K562 (cell line): ENCODE measurements at regions not wholly inside any gene's neighbourhood (a gene's known extent, or its start where the extent isn't known, plus 50 kb on each side); places are given as distances from the start of the nearest gene placed in this dataset.

Experiments
- ATAC-seq: fragments of 200-7000 bp; cut with Tn5 transposase; 3 replicates; pipeline ENCODE4 v1.9.1; 2020; ENCODE audit warnings: moderate library complexity
- BruUV-seq: library from RNA; stranded (reverse); fragments of 400-500 nt; replicated peaks from 2 replicates; lab custom pipeline; 2021; lab: Mats Ljungman, UMichigan
- CTCF ChIA-PET: fragments of 300-600 bp; formaldehyde crosslinking; extraction: SDS; loops from one replicate; lab custom pipeline; 2021; ENCODE audit warnings: low intra/inter-chr PET ratio; lab: Yijun Ruan, JAX
- POLR2A ChIA-PET: fragments of 300-600, 350-650 bp; sonication (Branson Sonifier 250); formaldehyde crosslinking; extraction: SDS; loops from one replicate; lab custom pipeline; 2021; ENCODE audit warnings: antibody characterized with exemption, inconsistent platforms; lab: Yijun Ruan, JAX
- DNase-seq, 4 experiments: peaks; one replicate each; pipeline versions ENCODE4 v3.0.0 to v3.0.0-alpha.2; 2011 to 2018; ENCODE audit warnings: low spot score in 3 of 4, mixed read lengths in 3 of 4; ENCODE audit errors: extremely low read depth in 1 of 4
- FAIRE-seq: peaks from 2 replicates; lab custom pipeline; 2011; peaks lifted over from hg19 to GRCh38; lab: Jason Lieb, UNC
- H2AFZ ChIP-seq: 2 replicates; pipeline ENCODE4 v1.6.0; 2011; ENCODE audit warnings: low read depth, low read length, control low read depth, inconsistent platforms
- H3K27ac ChIP-seq: fragments of 200-600 bp; 3 replicates; pipeline ENCODE4 v1.8.0; 2011; ENCODE audit warnings: low read depth, mild to moderate bottlenecking, control low read depth, inconsistent platforms, low read length, moderate library complexity, mixed read lengths; ENCODE audit errors: extremely low read depth
- H3K27me3 ChIP-seq, 2 experiments: fragments of 300-600 bp in 1 of 2; 2 replicates in 1 of 2; 3 replicates in 1 of 2; pipeline versions ENCODE4 v1.6.0 to v1.8.0; 2011; ENCODE audit warnings: inconsistent platforms in 2 of 2, low read length in 2 of 2, mild to moderate bottlenecking in 1 of 2, mixed read lengths in 1 of 2, moderate library complexity in 1 of 2; ENCODE audit not compliant: control insufficient read depth in 2 of 2, insufficient read depth in 2 of 2
- H3K36me3 ChIP-seq: fragments of 300-600 bp; 3 replicates; pipeline ENCODE4 v1.8.0; 2011; ENCODE audit warnings: mild to moderate bottlenecking, low read length, inconsistent platforms; ENCODE audit not compliant: control insufficient read depth, insufficient read depth
- H3K4me1 ChIP-seq, 2 experiments: fragments of 200-600 bp in 1 of 2; replicated peaks in 1 of 2; 2 replicates in 1 of 2; 3 replicates in 1 of 2; pipeline versions ENCODE4 v1.5.1 to v1.8.0; 2011; ENCODE audit warnings: inconsistent platforms in 2 of 2, low read length in 2 of 2, mild to moderate bottlenecking in 1 of 2, mixed read lengths in 1 of 2, moderate library complexity in 1 of 2; ENCODE audit not compliant: control insufficient read depth in 2 of 2, insufficient read depth in 2 of 2
- H3K4me2 ChIP-seq: 2 replicates; pipeline ENCODE4 v1.6.1; 2011; ENCODE audit warnings: low read length, control low read depth, inconsistent platforms, mixed read lengths; ENCODE audit not compliant: insufficient read depth
- H3K4me3 ChIP-seq: fragments of 200-600 bp; sonication (generic), shearing (Covaris generic); 2 replicates; pipeline ENCODE4 v1.5.1; 2016; ENCODE audit warnings: control low read depth, inconsistent platforms
- H3K79me2 ChIP-seq: fragments of 200-600 bp; 3 replicates; pipeline ENCODE4 v1.8.0; 2011; ENCODE audit warnings: low read length, inconsistent platforms; ENCODE audit not compliant: control insufficient read depth, insufficient read depth
- H3K9ac ChIP-seq, 2 experiments: 2 replicates each; pipeline versions ENCODE4 v1.6.0 to v1.6.1; 2011; ENCODE audit warnings: low read depth in 2 of 2, low read length in 2 of 2, control low read depth in 1 of 2, inconsistent platforms in 1 of 2, mild to moderate bottlenecking in 1 of 2, mixed read lengths in 1 of 2; ENCODE audit not compliant: insufficient read depth in 1 of 2
- H3K9me1 ChIP-seq: one replicate; pipeline ENCODE4 v1.6.0; 2011; ENCODE audit warnings: inconsistent platforms, mild to moderate bottlenecking, low read length, moderate library complexity; ENCODE audit not compliant: control insufficient read depth, insufficient read depth
- H3K9me3 ChIP-seq: replicated peaks from 2 replicates; pipeline ENCODE4 v1.5.1; 2011; ENCODE audit warnings: low read depth, low read length, inconsistent platforms; ENCODE audit not compliant: control insufficient read depth, insufficient read depth
- H4K20me1 ChIP-seq: replicated peaks from 2 replicates; pipeline ENCODE4 v1.6.1; 2011; ENCODE audit warnings: low read length, inconsistent platforms, mixed read lengths; ENCODE audit not compliant: control insufficient read depth, insufficient read depth
- DIDO1 ChIP-seq: fragments of 450-650 bp; IDR thresholded peaks from 2 replicates; pipeline ENCODE4 v1.6.1; 2016; ENCODE audit warnings: low read depth, missing biosample characterization, missing genetic modification characterization
- ELF1 ChIP-seq: fragments of 200-800 bp; sonication (Bioruptor generic); IDR thresholded peaks from 2 replicates; pipeline ENCODE4 v1.6.1; 2016; ENCODE audit warnings: missing genetic modification characterization, missing compliant biosample characterization
- ESRRB ChIP-seq: fragments of 250-450 bp; sonication (Bioruptor Pico); IDR thresholded peaks from 2 replicates; pipeline ENCODE4 v1.5.0; 2020; ENCODE audit warnings: mild to moderate bottlenecking, moderate library complexity, borderline replicate concordance
- ETS2 ChIP-seq: IDR thresholded peaks from 2 replicates; pipeline ENCODE4 v1.6.1; 2016; ENCODE audit warnings: borderline replicate concordance, missing genetic modification characterization, mild to moderate bottlenecking, moderate library complexity, missing compliant biosample characterization; ENCODE audit not compliant: poor library complexity, severe bottlenecking
- GABPB2 ChIP-seq: fragments of 250-450 bp; sonication (Bioruptor Pico); conservative IDR thresholded peaks from 2 replicates; pipeline ENCODE4 v1.5.1; 2021; ENCODE audit warnings: mild to moderate bottlenecking
- PCBP2 ChIP-seq: fragments of 200-400 bp; formaldehyde crosslinking; IDR thresholded peaks from 2 replicates; pipeline ENCODE4 v1.6.1; 2018; ENCODE audit warnings: low read length, low read depth, mild to moderate bottlenecking, moderate library complexity; ENCODE audit not compliant: poor library complexity, severe bottlenecking
- PHF8 ChIP-seq: fragments of 200-600 bp; sonication (generic); IDR thresholded peaks from 2 replicates; pipeline ENCODE4 v1.6.1; 2012; ENCODE audit warnings: mixed run types, mild to moderate bottlenecking, inconsistent platforms, low read length, moderate library complexity, borderline replicate concordance
- POLR2AphosphoS2 ChIP-seq: IDR thresholded peaks from 2 replicates; pipeline ENCODE4 v1.6.1; 2012; ENCODE audit warnings: low read length, improper control_type of control experiment
- SMARCB1 ChIP-seq: IDR thresholded peaks from 2 replicates; pipeline ENCODE4 v1.6.1; 2011; ENCODE audit warnings: improper control_type of control experiment, low read depth; ENCODE audit not compliant: insufficient read length
- ZNF274 ChIP-seq: IDR thresholded peaks from 2 replicates; pipeline ENCODE4 v1.6.1; 2011; ENCODE audit warnings: low read depth, mild to moderate bottlenecking, low read length, moderate library complexity, borderline replicate concordance
- in situ Hi-C: fragments of 300-500 bp; cut with MboI; formaldehyde crosslinking; loops from 4 replicates; pipeline ENCODE4 v1.15.0; 2018; ENCODE audit warnings: inconsistent platforms, mixed read lengths
- intact Hi-C: fragments of 100-400 bp; cut with micrococcal nuclease; formaldehyde crosslinking; loops from 2 replicates; pipeline ENCODE4 v1.14.2; 2022
- TF ChIP-seq, protein P1 (sequence below): sonication (generic); formaldehyde crosslinking; IDR thresholded peaks from 2 replicates; pipeline ENCODE4 v1.8.1; 2023; ENCODE audit warnings: mild to moderate bottlenecking, missing genetic modification reagents, moderate library complexity

DNA sequence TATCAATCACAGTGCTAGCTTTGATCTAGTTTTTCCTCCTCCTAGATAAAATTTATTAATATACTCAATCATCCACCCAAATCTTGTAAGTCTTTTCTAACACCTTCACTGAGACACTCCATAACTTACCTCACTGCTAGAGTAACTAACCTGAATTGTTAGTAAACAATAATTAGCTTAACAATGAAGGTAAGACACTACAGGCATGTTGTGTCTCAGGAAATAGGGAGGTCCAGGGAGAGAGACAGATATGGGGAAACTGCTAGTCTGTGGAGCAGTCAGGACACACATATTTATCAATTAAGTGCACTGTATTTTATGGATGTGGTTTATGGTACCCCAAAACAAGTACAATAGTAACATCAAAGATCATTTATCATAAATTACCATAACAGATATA, 94.2 kb upstream of the SSTR1 start:
- BruUV-seq: no TSS peak
- no peaks in the 10 kb centered on the region for H4K20me1 ChIP-seq
- POLR2A ChIA-PET: no interaction called here
- no peak for TF ChIP-seq ZNF274
- TF ChIP-seq ETS2 (tag): no peak
- no peak for TF ChIP-seq PCBP2
- no peak for TF ChIP-seq POLR2AphosphoS2
- TF ChIP-seq PHF8: no peak
- TF ChIP-seq, all 486 proteins: peak for 0
- in situ Hi-C loops: no loop called here
- Histone ChIP-seq H3K4me2 (no peak overlapping the region), H3K4me1 (no peaks in the 10 kb centered on the region), H3K9me1 (no peaks in the 10 kb centered on the region), H3K79me2 (no peaks in the 10 kb centered on the region), H3K36me3 (no peaks in the 10 kb centered on the region), H2AFZ (no peak overlapping the region), H3K9me3 (no peaks in the 10 kb centered on the region), H3K9ac (no peak overlapping the region), H3K27ac (no peak overlapping the region), H3K27me3 (no peaks in the 10 kb centered on the region), H3K4me3 (no peak overlapping the region)
- DNase-seq (no peak), FAIRE-seq (no peak), ATAC-seq (no peak)
- CTCF ChIA-PET: no interaction called here
- intact Hi-C loops: no loop called here

DNA sequence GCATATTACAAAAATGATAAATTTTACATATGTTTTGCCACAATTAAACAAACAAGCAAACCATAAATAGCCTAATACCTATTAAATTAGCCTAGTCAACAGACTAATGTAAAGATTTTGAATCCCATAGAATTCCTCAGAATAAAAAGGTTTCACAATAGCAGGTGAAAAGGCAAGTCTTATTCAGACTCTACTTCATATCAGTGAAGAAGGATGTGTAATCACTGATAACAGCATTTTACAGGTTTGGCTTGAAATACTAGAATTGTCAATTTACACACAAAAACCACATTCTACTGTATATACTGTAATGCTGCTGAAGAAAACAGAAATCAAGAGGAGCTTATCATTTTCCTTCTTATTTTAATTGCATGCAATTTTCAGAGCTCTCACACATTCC, 90.8 kb upstream of the SSTR1 start:
- Histone ChIP-seq H3K4me3 (no peak overlapping the region), H3K4me1 (no peaks in the 10 kb centered on the region), H3K27me3 (no peaks in the 10 kb centered on the region), H3K9me1 (no peaks in the 10 kb centered on the region), H4K20me1 (no peaks in the 10 kb centered on the region), H3K4me2 (no peak overlapping the region), H3K36me3 (no peaks in the 10 kb centered on the region), H3K9ac (no peak overlapping the region), H3K79me2 (no peaks in the 10 kb centered on the region), H2AFZ (no peak overlapping the region), H3K9me3 (no peaks in the 10 kb centered on the region), H3K27ac (no peak overlapping the region)
- DNase-seq (no peak), FAIRE-seq (no peak), ATAC-seq (no peak)
- ChIA-PET CTCF (no interaction called here), POLR2A (no interaction called here)
- no TSS peak for BruUV-seq
- intact Hi-C loops: no loop called here
- in situ Hi-C loops: no loop called here
- TF ChIP-seq GABPB2 (CRISPR knock-in tag) (no peak), DIDO1 (tag) (no peak), ESRRB (no peak), ELF1 (tag) (no peak), SMARCB1 (no peak)
- TF ChIP-seq, protein P1, sequence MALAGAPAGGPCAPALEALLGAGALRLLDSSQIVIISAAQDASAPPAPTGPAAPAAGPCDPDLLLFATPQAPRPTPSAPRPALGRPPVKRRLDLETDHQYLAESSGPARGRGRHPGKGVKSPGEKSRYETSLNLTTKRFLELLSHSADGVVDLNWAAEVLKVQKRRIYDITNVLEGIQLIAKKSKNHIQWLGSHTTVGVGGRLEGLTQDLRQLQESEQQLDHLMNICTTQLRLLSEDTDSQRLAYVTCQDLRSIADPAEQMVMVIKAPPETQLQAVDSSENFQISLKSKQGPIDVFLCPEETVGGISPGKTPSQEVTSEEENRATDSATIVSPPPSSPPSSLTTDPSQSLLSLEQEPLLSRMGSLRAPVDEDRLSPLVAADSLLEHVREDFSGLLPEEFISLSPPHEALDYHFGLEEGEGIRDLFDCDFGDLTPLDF: no peak
